HG03342 (cell line): ENCODE measurements at regions not wholly inside any gene's neighbourhood (a gene's known extent, or its start where the extent isn't known, plus 50 kb on each side); places are given as distances from the start of the nearest gene placed in this dataset.

Experiments used
- ATAC-seq: cut with Tn5 transposase; IDR thresholded peaks from one replicate; pipeline ENCODE4 v1.9.1; 2021; ENCODE audit warnings: mild to moderate bottlenecking, moderate library complexity; ENCODE audit not compliant: unreplicated experiment

DNA sequence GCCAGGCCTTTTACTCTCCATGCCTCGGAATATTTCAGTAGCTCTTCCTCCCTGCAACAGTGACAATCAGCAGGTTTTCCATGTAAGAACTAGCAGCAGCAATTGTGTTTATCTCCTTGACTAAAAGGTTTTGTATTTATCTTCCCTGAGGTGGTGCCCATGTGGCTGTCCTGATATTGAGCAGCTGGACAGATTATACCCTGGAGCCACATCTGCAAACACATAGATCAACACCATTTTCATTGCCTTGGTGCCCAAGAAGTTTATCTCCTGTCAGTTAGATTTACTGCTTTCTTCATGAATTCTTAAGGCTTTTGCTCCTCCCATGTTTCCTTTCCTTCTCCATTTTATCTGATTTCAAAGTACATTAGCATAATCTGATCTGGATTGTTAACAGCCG is 378.4 kb downstream of the SPATA31D1 start:
- no peak for ATAC-seq

DNA sequence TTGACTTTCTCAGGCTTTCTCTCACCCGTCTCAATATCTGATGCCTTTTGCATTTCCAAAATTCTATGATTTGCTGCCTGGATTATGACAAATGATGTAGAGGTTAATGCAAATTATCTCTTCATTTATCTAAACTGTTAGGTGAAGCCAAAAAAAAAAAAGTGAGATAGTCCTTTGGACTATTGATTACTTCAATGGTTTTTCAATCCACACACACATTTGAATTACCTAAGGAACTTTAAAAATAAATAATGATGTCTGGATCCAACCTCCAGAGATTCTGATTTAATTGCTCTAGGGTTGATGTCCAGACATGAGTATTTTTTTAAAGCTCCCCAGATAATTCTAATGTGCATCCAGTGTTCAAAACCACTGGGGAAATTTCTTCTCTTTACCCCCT is 379.4 kb downstream of the SPATA31D1 start:
- ATAC-seq, result no peak

DNA sequence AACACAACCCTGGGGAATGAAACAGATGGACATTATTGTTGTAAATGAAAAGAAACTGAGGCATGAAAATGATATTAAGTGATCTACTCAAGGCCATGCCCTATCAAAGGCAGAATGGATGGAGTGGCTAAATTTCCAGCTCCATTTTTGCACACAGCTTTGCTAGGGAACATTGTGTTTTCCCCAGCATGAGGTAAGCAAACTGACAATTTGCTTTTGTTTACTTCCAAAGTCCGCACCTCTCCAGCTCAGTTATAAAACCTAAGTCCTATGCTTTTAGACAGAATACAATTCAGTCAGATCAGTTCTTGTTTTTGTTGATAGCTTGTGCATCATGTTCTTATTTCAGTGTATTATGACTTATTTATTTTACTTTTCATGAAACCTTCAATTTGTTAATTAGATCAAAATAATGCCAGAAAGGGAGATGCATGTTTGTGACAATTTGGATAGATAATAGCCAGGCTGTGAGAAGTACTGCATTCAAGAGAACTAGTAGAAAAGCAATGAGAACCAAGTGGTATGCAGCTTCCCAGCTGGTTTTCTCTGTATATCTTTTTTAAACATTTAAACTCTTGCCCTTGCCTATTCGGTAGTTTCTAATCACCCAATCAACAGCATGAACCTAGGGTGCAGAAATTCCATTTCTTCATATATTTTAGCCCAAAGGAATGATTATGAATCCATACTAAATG is 380.8 kb downstream of the SPATA31D1 start:
- no peak for ATAC-seq

DNA sequence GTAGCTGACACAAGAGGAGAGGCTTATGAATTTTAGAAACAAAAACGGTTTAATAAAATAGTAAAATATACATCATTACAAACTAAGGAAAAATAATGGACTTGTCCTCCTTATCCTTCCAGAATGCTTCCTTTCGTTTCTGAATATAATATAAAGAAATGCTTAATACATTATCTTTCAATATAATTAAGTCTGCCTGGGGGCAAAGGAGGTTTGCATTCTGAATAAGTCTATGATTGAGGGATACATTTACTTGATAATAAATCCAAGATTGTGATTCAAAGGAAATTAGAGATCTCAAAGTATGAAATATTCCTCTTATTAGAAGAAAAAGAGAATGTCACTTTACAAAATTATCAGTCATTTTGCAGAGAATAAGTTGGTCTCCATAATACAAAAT is 386.5 kb downstream of the SPATA31D1 start:
- ATAC-seq, result no peak

DNA sequence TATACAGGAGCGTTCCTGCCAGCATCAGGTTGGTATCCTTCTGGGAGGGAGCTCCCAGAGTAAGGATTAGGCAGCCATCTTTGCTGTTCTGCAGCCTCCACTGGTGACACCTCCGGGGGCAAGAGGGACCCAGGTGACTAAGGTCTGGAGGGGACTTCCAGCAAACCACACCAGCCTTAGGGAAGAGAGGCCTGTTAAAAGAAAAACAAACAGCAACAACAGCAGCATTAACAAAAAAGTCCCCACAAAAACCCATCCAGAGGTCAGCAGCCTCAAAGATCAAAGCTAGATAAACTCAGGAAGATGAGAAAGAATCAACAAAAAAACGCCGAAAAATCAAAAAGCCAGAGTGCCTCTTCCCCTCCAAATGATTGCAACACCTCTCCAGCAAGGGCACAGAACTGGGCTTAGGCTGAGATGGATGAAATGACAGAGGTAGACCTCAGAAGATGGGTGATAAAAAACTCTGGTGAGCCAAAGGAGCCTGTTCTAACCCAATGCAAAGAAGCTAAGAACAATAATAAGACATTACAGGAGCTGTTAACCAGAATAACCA is 388.2 kb downstream of the SPATA31D1 start:
- ATAC-seq, result no peak

DNA sequence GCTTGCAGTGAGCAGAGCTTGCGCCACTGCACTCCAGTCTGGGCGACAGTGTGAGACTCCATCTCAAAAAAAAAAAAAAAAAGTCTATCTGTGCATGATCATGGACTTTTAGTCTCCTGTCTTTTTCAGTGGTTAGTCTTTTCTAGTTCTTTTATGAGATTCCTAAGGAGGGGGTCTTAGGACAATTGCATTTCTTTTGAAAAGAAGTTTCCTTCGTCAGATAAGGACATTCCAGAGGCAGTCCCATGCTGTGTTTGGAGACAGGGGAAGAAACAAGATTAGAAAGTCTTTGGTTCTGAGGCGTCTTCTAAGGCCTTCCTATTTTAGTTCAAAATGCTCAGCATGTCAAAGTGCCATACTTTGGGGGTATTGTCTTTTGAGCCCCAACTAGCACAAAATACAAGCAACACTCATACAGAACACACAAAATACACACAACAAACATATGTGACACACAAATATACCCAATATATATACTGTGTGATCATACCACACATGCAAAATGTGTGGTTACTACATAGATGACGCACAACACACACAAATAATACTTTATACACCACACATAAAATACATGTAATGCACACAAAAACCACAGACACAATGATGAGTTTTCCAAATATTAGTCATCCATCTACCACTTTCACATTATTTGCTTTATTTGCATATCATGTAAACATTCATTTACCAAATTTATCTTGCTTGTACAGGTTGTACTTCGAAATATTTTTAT is 394.5 kb downstream of the SPATA31D1 start:
- no peak for ATAC-seq

DNA sequence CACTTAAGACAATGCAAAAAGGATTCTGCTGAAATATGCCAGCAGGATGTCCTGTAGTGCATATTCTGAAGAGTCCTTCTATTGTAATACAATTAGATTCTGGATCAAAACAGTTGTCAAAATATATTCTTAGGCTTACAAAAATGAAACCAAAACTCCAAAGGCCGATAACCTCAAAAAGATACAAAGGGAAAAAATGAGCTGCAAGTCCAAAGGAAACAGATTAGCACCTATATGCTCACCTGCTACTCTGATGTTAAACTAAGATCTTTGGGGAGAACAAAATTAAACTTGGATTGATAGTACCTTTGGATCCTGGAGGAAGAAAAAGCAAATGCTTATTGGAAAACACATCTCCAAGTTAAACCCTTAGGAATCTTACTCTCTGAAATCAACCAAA is 397.1 kb downstream of the SPATA31D1 start:
- no peak for ATAC-seq

DNA sequence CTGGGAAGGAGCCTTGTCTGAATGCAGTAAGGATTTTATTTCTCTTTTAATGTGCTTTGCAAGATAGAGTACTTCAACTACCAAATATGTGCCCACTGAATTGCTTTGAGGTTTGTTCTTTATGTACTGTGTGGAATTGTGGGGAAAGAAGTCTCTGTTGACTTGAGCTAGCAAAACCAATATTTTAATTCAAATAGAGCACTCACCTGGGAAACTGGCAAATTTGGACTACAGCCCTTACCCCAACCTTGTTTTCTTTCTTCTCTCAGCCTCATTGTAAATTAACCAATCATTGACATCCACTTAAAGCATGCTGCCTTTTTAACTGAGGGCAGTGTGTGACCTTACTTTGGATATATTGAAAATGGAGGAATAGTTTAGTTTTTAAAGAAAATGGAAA is 409.0 kb downstream of the SPATA31D1 start:
- no peak for ATAC-seq

- ATAC-seq, result no peak
Measured at GRCh38 chr9:82404196-82404870, 415.8 kb downstream of the SPATA31D1 start.

DNA sequence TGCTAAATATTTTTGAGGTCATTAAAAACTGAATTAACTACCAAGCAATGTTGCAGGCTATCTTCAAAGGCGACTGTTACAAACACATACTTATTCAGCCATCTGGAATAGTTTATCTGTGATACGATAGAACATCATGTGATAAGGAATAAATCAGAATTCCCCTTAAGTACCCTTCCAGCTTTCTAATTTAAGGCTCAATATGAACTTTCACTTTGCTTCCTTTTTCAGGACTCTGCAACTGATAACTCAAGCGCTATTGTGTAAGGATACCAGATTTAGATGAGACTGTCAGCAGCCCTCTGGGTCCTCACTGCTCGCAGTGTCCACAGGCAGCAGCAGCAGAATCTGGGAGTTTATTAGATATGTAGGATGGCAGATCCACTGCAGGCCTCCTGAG is 416.3 kb downstream of the SPATA31D1 start:
- ATAC-seq, result no peak

DNA sequence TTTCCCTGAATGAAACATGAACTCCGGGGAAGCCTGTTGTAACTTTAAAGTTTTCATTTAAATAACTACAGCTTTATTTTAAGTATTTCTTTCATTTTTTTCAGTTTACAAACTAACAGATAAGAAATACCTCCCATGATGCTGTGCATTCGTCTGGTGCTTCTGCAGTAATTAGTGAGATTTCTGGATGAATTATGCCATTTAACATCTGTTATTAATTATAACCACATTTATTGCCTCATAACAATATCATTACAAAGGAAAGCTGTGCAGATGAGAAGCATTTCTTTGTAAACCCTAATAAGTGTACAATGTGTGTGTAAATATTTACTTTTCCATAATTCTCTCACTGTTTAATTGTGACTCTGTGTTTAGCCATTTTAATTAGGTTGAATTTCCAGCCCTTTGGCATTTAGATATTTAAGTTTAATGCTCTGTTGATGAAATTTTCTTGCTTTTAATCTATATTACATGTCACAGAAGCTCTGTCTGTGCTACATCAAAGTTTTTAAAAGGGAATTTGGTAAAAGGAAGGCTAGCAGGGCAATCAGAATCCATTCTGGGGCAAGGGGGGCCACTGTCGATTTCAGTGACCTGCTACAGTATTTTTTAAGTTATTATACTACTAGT is 418.0 kb downstream of the SPATA31D1 start:
- no peak for ATAC-seq

DNA sequence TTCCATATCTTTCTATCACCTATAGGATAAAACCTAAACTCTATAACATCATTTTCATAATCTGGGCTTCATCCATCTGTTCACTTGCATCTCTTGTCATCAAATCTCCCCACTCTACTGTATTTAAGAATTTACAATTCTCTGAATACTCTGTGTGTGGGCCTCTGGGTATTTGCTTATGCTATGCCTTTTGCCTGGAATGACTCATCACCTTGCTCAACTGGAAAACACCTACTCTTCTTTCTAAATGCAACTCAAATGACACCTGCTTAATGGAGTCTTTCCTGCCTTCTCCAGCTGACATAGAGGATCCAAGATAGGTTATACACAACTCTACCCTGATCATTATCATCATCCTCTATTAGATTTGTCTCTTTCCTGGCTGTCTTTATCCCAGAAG is 421.7 kb downstream of the SPATA31D1 start:
- ATAC-seq, result peak; percentile 96

GRCh38 chr9:82410866-82411265 is 422.3 kb downstream of the SPATA31D1 start:
- ATAC-seq, result no peak

- ATAC-seq, result no peak
Measured at GRCh38 chr9:82412586-82413305, 424.2 kb downstream of the SPATA31D1 start.

- ATAC-seq, result no peak
Measured at GRCh38 chr9:82417501-82417900, 428.9 kb downstream of the SPATA31D1 start.

DNA sequence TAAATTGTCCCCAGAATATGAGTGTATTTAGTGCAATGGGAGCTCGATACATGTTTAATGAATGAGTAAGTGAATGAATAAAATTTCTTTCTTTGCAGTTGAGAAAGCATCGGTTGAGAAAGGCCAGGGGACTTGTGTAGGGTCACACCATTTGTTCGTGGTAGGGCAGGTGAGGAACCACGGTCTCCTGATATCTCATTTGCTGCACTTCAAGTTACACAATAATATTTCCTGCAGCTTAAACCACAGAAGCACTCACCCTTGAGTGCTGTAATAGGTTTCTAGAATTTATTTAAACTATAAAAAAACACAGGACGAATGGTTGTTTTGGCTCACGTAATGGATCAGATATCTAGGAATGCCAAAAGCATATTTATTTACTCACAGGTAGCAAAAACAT is 429.8 kb downstream of the SPATA31D1 start:
- no peak for ATAC-seq

DNA sequence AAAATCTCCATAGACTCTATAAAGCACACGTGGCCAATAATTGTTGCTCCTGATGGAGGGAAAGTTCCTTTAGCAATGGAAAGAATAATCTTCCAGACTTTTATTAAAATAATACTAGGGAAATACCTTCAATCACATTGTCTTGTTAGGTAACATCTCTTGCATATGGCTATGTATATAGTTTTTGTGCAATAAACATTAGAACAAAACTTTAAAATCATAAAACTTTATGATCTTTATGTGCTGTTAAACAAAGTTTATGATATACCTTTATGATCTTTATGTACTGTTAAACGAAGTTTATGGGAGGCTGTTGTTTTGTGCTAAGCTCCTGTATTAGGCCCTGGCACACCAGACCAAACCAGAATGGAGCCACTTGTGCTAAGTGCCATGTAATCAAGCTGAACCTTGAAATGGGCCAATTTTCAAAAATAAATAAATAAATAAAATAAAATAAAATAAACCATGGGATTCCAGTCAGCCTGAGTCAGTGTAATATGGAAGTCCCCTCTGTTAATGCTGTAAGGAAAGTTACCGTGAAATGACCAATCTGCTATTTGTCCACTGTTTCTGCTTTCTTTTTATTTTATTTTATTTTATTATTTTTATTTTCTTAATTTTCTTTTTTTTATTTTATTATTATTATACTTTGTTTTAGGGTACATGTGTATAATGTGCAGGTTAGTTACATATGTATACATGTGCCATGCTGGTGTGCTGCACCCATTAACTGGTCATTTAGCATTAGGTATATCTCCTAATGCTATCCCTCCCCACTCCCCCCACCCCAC is 431.3 kb downstream of the SPATA31D1 start:
- ATAC-seq, result no peak

- ATAC-seq, result no peak
Measured at GRCh38 chr9:82421498-82421897, 432.9 kb downstream of the SPATA31D1 start.

DNA sequence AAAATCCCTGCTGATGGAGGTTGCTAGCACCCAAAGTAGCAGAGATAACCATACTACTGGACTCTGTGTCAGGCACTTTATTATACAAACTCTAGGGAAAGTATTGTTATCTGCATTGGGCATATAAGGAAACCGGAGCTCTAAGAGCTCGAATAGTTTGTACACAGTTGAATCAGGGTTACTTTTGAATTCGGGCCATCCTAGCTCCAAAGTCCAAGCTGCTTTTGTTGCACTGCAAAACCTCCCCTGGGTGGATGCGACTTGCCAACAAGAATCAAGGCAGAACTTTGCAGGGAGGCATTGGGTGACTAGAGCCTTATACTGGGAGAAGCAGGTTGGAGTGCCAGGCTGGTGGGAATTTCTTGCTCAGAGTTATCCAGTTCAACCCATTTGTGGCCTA is 435.1 kb downstream of the SPATA31D1 start:
- ATAC-seq, result no peak

- no peak for ATAC-seq
Measured at GRCh38 chr9:82424599-82425120, 436.1 kb downstream of the SPATA31D1 start.
